ENCODE measurements at regions not wholly inside any gene's neighbourhood (a gene's known extent, or its start where the extent isn't known, plus 50 kb on each side); places are given as distances from the start of the nearest gene placed in this dataset.

DNA sequence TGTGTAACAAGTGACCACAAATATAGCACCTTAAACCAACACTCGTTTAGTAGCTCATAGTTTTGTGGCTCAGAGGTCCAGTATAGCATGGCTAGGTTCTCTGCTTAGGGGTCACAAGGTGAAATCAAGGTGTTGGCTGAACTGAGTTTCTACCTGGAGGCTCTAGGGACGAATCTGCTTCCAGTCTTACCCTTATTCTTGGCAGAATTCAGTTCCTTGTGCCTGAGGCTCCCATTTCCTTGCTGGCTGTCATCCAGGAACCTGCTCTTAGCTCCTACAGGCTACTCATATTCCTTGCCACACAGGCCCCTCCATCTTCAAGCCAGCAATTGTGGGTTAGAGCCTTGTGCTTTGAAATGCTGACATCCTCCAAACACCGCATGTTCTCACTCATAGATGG, 212.3 kb upstream of the CDH13 start:
- no peak for DNase-seq (ENCODE audit: insufficient read length, low spot score, missing footprints)
- Histone ChIP-seq H3K9me3 (ENCODE audit: low read depth, low read length) (no peaks in the 10 kb centered on the region), H3K27me3 (ENCODE audit: insufficient read depth, low read length) (no peaks in the 10 kb centered on the region)

DNA sequence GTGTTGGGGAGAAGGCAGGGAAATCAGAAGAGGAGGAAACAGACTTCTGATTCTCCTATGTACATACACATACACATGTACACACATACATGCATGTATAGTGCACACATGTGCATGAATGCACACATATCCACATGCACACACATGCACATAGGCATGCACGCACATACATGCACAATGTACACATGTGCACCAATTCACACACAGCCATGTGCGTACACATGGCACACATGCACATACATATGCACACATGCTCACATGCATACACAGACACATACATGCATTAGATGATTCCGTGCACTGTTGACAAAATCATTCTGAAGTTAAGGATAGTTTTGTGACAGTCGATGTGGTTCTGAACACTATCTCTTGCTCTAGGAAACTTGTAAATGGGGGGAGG, 214.0 kb upstream of the CDH13 start:
- H3K4me1 ChIP-seq (ENCODE audit: insufficient read depth, low read length) = no peaks in the 10 kb centered on the region
- no peak overlapping the region for H3K4me3 ChIP-seq (ENCODE audit: insufficient read depth, low read length)
- DNase-seq (ENCODE audit: insufficient read length, low spot score, missing footprints) = no peak
- no peaks in the 10 kb centered on the region for H3K27me3 ChIP-seq (ENCODE audit: insufficient read depth, low read length)
- no peaks in the 10 kb centered on the region for H3K36me3 ChIP-seq (ENCODE audit: insufficient read depth, low read length)
- no peaks in the 10 kb centered on the region for H3K79me2 ChIP-seq (ENCODE audit: insufficient read depth, low read length)
- H2AFZ ChIP-seq (ENCODE audit: low read length) = no peak overlapping the region
- H4K20me1 ChIP-seq (ENCODE audit: insufficient read depth, low read length) = no peaks in the 10 kb centered on the region
- H3K27ac ChIP-seq (ENCODE audit: low read depth, low read length) = no peak overlapping the region
- TF ChIP-seq, protein P1, sequence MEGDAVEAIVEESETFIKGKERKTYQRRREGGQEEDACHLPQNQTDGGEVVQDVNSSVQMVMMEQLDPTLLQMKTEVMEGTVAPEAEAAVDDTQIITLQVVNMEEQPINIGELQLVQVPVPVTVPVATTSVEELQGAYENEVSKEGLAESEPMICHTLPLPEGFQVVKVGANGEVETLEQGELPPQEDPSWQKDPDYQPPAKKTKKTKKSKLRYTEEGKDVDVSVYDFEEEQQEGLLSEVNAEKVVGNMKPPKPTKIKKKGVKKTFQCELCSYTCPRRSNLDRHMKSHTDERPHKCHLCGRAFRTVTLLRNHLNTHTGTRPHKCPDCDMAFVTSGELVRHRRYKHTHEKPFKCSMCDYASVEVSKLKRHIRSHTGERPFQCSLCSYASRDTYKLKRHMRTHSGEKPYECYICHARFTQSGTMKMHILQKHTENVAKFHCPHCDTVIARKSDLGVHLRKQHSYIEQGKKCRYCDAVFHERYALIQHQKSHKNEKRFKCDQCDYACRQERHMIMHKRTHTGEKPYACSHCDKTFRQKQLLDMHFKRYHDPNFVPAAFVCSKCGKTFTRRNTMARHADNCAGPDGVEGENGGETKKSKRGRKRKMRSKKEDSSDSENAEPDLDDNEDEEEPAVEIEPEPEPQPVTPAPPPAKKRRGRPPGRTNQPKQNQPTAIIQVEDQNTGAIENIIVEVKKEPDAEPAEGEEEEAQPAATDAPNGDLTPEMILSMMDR (IDR thresholded peaks at IDR 0.05; ENCODE audit: extremely low read depth, low read depth, low read length) = no peak
- no peak overlapping the region for H3K4me2 ChIP-seq (ENCODE audit: insufficient read depth, low read length)
- H3K9me3 ChIP-seq (ENCODE audit: low read depth, low read length) = no peaks in the 10 kb centered on the region

More for the DNA sequence above, 212.3 kb upstream of the CDH13 start:
- H3K27ac ChIP-seq (ENCODE audit: low read depth, low read length) = no peak overlapping the region
- TF ChIP-seq, protein P1 (IDR thresholded peaks at IDR 0.05; ENCODE audit: extremely low read depth, low read depth, low read length) = no peak
- H3K4me3 ChIP-seq (ENCODE audit: insufficient read depth, low read length) = no peak overlapping the region
- H3K79me2 ChIP-seq (ENCODE audit: insufficient read depth, low read length) = no peaks in the 10 kb centered on the region
- no peak overlapping the region for H3K4me2 ChIP-seq (ENCODE audit: insufficient read depth, low read length)
- no peaks in the 10 kb centered on the region for H4K20me1 ChIP-seq (ENCODE audit: insufficient read depth, low read length)
- H2AFZ ChIP-seq (ENCODE audit: low read length) = no peak overlapping the region
- H3K4me1 ChIP-seq (ENCODE audit: insufficient read depth, low read length) = no peaks in the 10 kb centered on the region
- H3K36me3 ChIP-seq (ENCODE audit: insufficient read depth, low read length) = no peaks in the 10 kb centered on the region

DNA sequence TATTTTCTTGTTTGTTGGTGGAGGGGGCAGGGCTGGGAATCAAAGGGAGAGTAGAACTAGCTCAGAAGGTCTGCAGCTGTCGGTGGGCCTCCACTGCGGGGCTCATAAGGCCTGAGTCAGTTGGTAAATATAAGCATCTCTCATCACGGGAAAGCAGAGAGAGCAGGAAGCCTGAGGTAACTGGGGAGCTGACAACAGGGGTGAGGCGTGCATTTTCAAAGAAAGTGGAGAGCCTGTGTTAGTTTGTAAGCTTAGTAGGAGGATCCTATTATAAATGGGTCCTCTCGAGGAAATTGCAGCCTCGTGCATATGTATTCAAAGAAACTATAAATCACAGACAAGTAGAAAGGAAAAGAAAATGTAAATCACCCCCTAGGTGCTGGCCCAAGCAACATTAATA, 221.0 kb upstream of the CDH13 start:
- TF ChIP-seq, protein P1 (IDR thresholded peaks at IDR 0.05; ENCODE audit: extremely low read depth, low read depth, low read length) = no peak
- DNase-seq (ENCODE audit: insufficient read length, low spot score, missing footprints) = no peak
- no peak overlapping the region for H2AFZ ChIP-seq (ENCODE audit: low read length)
- no peaks in the 10 kb centered on the region for H3K9me3 ChIP-seq (ENCODE audit: low read depth, low read length)
- H3K36me3 ChIP-seq (ENCODE audit: insufficient read depth, low read length) = no peaks in the 10 kb centered on the region
- no peaks in the 10 kb centered on the region for H3K27me3 ChIP-seq (ENCODE audit: insufficient read depth, low read length)
- H4K20me1 ChIP-seq (ENCODE audit: insufficient read depth, low read length) = no peaks in the 10 kb centered on the region
- no peaks in the 10 kb centered on the region for H3K4me1 ChIP-seq (ENCODE audit: insufficient read depth, low read length)
- H3K79me2 ChIP-seq (ENCODE audit: insufficient read depth, low read length) = no peaks in the 10 kb centered on the region
- no peak overlapping the region for H3K4me3 ChIP-seq (ENCODE audit: insufficient read depth, low read length)
- no peak overlapping the region for H3K27ac ChIP-seq (ENCODE audit: low read depth, low read length)
- H3K4me2 ChIP-seq (ENCODE audit: insufficient read depth, low read length) = no peak overlapping the region

DNA sequence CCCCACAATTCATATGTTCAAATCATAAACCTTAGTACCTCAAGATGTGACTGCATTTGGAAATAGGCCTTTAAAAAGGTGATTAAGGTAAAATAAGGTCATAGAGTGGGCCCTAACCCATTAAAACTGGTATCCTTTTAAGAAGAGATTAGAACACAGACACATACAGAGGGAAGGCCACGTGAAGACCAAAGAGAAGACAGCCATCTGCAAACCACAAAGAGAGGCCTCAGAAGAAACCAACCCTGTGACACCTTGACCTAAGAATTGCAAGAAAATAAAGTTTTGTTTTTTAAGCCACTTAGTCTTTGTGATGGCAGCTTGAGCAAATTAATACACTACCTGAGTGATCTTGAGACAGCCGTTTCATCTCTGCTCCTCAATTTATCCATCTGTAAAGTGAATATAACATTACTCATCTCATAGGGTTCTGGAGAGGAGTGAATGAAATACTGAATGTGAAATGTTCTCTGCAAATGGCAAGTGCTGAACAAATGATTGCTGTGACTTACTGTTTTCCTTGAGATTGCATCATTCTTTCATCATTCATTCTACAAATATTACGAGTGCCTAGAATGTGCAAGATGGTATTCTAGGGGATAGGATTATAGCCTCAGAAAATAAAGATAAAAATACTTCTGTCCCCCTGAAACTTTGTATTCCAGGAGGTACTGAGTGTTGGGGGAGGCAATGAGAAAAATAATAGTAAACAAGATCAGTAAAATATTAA, 222.0 kb upstream of the CDH13 start:
- no peaks in the 10 kb centered on the region for H3K36me3 ChIP-seq (ENCODE audit: insufficient read depth, low read length)
- no peaks in the 10 kb centered on the region for H3K4me1 ChIP-seq (ENCODE audit: insufficient read depth, low read length)
- TF ChIP-seq, protein P1 (IDR thresholded peaks at IDR 0.05; ENCODE audit: extremely low read depth, low read depth, low read length) = no peak
- no peak overlapping the region for H2AFZ ChIP-seq (ENCODE audit: low read length)
- no peak overlapping the region for H3K4me3 ChIP-seq (ENCODE audit: insufficient read depth, low read length)
- no peak overlapping the region for H3K4me2 ChIP-seq (ENCODE audit: insufficient read depth, low read length)
- no peaks in the 10 kb centered on the region for H3K27me3 ChIP-seq (ENCODE audit: insufficient read depth, low read length)
- no peaks in the 10 kb centered on the region for H4K20me1 ChIP-seq (ENCODE audit: insufficient read depth, low read length)
- H3K27ac ChIP-seq (ENCODE audit: low read depth, low read length) = no peak overlapping the region
- no peaks in the 10 kb centered on the region for H3K79me2 ChIP-seq (ENCODE audit: insufficient read depth, low read length)
- no peaks in the 10 kb centered on the region for H3K9me3 ChIP-seq (ENCODE audit: low read depth, low read length)
- no peak for DNase-seq (ENCODE audit: insufficient read length, low spot score, missing footprints)

All from osteoblast (primary cell).